ENCODE measurements at regions not wholly inside any gene's neighbourhood (a gene's known extent, or its start where the extent isn't known, plus 50 kb on each side); places are given as distances from the start of the nearest gene placed in this dataset.
"Not testable (repeated sequence)": the region's sequence is repeated elsewhere in the genome, so short reads cannot be mapped to it uniquely, and the experiment has no call there.

DNA sequence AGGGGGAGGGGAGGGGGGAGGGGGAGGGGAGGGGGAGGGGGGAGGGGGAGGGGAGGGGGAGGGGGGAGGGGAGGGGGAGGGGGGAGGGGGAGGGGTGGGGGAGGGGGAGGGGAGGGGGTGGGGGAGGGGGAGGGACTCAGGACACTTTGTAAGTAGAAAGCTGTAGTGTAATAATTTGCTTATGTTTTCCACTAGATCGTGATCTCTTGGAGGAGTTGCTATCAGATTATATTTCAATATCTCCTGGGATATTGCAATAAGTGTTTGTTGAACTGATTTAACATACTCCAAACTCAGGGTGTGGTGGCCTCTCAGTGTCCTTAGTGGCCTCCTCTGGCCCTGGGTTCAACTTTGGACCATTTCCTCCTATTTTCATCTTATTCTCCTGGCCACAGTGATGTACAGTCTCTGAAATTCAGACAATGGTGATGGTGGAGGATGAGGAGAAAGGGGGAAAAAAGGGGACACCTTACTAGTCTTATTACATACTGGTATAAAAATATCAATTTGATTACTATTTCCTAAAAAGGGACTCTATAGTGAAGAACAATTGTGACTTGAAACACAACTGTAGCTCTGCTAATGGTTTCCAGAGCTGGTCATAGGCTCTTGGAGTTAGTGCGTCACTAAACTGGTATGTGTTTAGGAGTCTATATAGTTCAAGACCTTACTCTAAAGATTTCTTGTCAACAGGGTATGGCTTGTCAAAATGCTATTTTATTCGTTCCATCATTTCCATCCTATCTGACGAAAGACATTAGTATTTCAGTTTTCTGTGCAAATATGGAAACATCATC lies 89.6 kb downstream of the DDX1 start:
- ChIA-PET POLR2A (no interaction called here), CTCF (no interaction called here)

GRCh38 chr2:15682354-15682753 lies 90.7 kb downstream of the DDX1 start:
- POLR2A ChIA-PET: no interaction called here
- CTCF ChIA-PET: no interaction called here

GRCh38 chr2:15684161-15685039 lies 92.7 kb downstream of the DDX1 start:
- POLR2A ChIA-PET: no interaction called here
- CTCF ChIA-PET: no interaction called here

DNA sequence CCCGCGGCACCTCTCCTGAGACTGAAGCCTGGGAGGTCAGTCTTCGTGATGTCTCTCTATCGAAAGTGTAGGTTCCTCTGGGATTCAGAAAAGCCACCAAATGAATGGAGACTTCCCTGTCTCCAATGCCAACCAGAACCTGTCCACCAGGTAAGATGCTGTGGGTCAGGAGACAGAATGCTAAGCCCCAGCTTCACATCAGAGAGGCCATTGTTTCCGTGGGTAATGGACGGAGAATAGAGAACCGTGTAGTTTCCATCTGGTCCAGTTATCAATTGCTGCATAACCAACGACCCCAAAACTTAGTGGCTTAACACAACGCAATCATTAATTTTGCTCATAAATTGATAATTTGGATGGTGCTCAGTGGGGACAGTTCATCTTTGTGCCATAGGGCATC lies 93.5 kb downstream of the DDX1 start:
- POLR2A ChIA-PET: no interaction called here
- CTCF ChIA-PET: no interaction called here

GRCh38 chr2:15686643-15687042 lies 95.0 kb downstream of the DDX1 start:
- ChIA-PET CTCF (no interaction called here), POLR2A (no interaction called here)

DNA sequence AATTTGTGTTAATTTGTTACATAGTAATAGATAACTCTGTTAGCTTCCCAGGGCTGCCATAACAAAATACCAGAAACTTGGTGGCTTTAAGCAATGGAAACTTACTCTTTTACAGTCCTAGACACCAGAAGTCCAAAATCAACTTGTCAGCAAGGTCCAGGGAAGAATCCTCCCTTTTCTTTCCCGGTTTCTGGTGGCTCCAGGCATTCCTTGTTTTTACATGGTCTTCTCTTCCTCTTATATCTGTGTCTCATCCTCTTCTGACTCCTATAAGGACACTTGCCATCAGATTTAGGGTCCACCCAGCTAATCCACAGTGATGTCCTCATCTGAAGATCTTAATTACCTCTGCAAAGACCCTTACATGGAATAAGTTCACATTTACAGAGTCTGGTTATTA lies 95.6 kb downstream of the DDX1 start:
- CTCF ChIA-PET: no interaction called here
- POLR2A ChIA-PET: no interaction called here

DNA sequence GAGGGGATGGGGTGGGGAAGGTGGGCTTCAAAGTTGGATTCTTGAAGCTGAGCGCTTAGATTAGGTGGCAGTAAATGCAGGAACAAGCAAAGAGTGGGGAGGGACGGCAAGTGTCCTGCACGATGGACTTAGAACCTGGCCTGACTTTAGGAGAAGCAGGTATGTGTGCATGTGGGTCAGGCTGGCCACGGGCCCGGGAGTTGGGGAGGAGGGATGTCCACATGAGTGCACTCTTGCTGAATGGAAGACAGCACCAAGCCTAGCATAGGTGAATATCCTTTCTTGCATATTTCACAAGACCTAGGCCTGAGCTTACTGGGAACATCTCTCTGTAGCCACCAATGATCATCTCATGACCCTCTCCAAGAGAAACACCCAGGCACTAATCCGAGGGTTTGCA lies 96.1 kb downstream of the DDX1 start:
- CTCF ChIA-PET: no interaction called here
- POLR2A ChIA-PET: no interaction called here

DNA sequence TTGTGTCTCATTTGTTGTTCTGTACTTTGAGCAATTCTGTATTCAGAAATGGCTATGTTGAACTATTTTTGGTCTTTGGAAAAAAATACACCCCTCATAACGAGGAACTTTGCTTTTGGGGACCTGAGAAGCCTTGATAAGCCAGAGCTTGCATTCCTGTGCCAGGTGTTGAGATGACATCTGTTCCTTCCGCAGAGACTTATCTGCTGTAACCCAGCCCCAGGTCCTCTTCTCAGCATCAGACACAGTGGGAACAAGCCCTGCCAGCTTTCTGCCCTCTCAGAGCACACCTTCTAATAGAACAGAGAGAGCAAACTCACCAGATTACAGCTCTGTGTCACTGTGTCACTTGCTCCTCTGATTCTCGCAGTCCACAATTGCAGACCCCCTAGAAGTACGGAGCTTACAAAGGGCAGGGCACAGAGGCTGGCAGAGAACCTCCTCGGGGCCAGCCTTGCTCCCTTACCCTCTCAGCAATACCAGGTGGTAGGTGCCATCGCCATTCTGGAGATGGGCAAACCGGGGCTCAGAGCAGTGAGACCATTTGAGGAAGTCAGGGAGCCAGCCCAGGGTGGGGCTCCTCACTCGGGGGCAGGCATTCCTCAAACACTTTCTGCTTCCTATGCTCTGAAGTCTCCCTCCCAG lies 97.4 kb downstream of the DDX1 start:
- POLR2A ChIA-PET: no interaction called here
- CTCF ChIA-PET: no interaction called here

DNA sequence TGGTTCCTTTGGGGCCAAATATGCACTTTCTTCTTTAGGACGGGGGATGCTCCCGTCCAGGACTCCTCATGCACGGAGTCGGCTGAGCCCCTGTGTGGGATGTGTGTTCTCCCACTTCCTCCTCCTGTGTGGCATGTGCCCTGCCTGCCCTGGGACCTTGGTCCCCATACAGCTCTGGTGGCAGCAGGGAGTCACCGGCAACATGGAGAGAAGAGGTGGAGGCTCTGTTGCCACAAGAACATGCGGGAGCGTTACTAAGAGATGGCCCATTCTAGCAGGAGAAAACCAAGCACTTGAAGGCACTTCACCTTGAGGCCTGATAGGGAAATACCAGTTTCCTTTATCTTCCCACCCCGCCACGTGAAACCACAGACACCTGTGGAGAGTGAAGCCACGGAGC lies 98.0 kb downstream of the DDX1 start:
- ChIA-PET POLR2A (no interaction called here), CTCF (no interaction called here)

DNA sequence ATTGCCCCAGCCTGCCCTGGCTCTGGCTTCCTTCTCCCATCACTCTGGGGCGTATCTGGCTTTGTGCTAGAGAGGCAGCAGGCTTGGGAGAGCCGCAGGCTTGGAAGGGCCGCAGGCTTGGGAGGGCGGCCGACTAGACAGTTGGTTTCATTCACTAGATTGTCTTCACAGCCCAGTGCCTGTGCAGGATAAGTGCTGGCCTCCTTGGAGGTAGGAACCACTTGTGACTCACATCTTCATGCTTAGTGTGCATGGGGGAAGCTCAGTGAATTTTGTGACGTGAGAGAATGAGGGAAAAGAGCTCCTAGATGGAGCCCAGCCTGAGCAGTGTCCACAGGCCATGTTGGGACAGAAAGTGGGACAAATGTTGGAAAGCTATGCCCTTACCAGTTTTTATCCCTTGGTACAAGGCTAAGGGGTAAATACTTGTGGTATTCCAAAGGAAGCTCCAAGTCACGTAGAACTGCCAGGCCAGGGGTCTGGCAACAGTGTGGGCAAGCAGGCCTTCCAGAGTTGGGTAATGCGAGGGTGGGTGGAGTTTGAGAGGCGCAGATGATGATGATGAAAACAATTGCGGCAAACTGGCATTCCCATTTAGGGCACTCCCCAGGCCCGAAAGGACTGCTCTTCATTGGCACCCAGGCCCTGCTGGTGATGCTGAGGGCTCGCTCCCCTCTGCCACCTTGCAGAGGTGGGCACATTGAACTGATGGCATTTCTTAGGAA lies 100.1 kb downstream of the DDX1 start:
- ChIA-PET CTCF (no interaction called here), POLR2A (no interaction called here)

GRCh38 chr2:15692551-15693377 lies 101.1 kb downstream of the DDX1 start:
- POLR2A ChIA-PET: no interaction called here
- CTCF ChIA-PET: no interaction called here

- CTCF ChIA-PET: no interaction called here
- POLR2A ChIA-PET: no interaction called here
These were observed 101.7 kb downstream of the DDX1 start for GRCh38 chr2:15693382-15693781.

DNA sequence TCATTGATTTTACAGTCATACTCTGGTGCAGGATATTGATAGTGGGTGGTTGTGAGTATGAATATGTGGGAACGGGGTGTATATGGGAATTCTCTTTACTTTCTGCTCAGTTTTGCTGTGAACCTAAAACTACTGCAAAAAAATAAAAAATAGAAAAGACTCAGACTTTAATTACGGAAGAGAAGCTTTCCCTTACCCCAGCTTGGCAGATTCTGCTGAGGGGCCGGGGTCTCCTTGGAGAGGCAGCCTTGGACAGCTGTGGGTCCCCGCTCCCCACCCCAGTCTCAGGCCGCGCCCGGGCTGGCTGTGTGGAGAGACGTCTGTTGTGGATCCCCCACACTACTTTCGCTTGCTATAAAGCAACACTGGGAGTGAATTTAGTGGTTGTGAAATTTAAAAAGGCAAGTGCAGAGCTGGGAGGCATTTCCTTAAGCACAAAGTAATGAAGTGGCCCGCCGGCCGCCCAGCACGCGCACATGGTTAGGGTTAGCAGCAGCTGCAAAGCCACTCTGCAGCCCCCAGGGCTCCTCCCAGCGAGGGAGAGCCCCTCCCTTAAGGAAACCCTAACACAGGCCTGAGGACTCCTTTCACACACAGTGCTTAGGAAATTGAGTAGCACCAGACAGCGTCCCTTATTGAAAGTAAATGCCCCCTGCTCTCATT lies 102.4 kb downstream of the DDX1 start:
- POLR2A ChIA-PET: no interaction called here

GRCh38 chr2:15694589-15694986 lies 102.9 kb downstream of the DDX1 start:
- ChIA-PET POLR2A (no interaction called here), CTCF (no interaction called here)

More for the DNA sequence above, 102.4 kb downstream of the DDX1 start:
- CTCF ChIA-PET: no interaction called here

- CTCF ChIA-PET: no interaction called here
- POLR2A ChIA-PET: no interaction called here
These were observed 104.1 kb downstream of the DDX1 start for GRCh38 chr2:15695582-15696330.

GRCh38 chr2:15696606-15697170 lies 105.0 kb downstream of the DDX1 start:
- POLR2A ChIA-PET, CTCF ChIA-PET: not testable (repeated sequence)

DNA sequence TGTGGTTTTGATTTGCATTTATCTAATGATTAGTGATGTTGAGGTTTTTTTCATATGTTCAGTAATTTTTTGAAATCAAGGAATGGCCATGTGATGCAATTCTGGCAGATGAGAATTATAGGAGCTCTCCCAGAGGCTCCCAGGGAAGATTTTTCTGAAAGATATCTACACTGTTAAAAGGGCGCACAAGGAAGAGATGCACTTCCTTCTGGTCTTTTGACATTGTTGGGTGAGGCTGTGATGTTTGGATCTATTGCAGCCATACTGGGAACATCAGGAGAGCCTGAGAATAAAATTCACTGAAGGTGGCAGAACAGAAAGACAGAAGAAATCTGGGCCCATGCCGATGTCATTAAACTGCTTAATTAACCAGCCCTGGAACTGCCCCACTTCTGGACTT lies 108.5 kb downstream of the DDX1 start:
- POLR2A ChIA-PET: no interaction called here

More for the DNA sequence above, 108.5 kb downstream of the DDX1 start:
- CTCF ChIA-PET: no interaction called here
